HG02588 (cell line): ENCODE measurements at regions not wholly inside any gene's neighbourhood (a gene's known extent, or its start where the extent isn't known, plus 50 kb on each side); places are given as distances from the start of the nearest gene placed in this dataset.

Experiments used
- ATAC-seq: cut with Tn5 transposase; IDR thresholded peaks from one replicate; pipeline ENCODE4 v1.9.1; 2021; ENCODE audit warnings: mild to moderate bottlenecking, moderate library complexity; ENCODE audit not compliant: unreplicated experiment

DNA sequence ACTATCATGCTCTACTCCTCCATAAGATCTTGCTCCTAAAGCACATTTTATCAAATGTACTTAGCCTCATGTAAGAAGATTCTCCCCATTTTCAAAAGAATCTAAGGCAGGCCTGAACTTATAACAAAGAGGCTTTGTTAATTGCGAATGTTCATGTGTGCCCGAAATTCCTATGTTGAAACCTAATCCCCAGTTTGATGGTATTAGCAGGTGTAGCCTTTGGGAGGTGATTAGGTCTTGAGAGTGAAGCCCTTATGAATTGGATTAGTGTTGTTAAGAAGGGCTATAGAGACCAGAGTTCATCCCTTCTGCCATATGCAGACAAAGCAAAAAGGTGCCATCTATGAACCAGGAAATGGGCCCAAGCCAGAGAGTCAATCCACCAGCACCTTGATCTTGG, 234.5 kb downstream of the PAX3 start:
- ATAC-seq, result no peak

GRCh38 chr2:222058819-222059445, 239.9 kb downstream of the PAX3 start:
- no peak for ATAC-seq

GRCh38 chr2:222057347-222058073, 241.3 kb downstream of the PAX3 start:
- ATAC-seq, result no peak

DNA sequence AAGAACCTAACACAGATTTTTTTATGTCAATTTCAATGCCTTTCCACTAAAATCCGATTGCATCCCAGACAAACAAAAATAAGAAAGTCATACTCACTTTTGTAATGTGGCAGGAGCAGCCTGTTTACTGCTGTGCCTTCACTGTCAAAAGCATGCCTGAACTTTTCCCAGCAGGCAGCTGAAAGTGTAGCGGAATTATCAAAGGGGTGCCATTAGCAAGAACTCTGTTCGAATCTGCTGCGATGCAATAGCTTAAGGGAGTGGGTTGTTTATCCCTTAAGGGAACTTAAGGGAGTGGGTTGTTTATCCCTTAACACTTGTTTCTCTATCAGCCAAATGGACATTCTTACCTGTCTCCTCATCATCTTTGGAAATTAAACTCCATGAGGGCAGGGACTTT, 243.5 kb downstream of the PAX3 start:
- ATAC-seq, result no peak

DNA sequence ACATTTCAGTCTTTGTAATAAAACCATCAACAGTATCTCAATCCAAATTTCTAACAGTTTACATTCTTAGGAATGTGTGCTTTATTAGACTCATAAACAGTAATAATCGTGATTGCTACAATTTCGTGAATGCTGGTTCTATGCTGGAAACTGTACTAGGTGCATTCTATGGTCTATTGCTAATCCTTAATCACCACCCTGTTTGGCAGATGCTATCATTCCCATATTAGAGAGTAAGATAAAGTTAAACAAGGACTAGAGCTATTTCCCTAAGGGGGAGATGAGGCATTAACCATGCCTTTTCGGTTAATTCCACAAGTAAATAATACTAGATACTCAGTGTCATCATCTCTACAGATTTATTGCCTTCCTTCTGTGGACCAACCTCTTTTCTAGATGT, 244.0 kb downstream of the PAX3 start:
- no peak for ATAC-seq

DNA sequence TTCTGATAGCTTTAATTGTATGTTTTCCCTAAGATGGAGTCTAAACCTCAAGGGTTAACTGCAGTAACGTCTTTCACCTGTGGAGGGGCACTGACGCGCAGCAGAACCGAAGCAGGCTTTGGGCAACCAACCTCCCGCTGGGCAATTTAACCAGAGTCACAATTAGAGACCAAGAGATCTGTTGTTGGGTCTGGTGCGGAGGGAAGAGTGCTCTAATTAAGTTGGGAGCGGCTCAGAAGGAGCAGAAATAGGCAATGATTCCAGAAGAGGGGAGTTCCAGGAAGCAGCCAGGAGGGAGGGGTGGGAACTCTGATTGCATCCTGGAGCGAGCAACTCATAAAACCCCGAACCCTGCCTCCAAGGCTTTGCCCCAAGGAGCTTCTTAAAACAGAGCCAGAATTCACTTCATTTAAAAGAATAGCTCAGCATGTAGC, 245.8 kb downstream of the PAX3 start:
- ATAC-seq, result no peak

- no peak for ATAC-seq
Observed at GRCh38 chr2:222050981-222051380, 247.8 kb downstream of the PAX3 start.

DNA sequence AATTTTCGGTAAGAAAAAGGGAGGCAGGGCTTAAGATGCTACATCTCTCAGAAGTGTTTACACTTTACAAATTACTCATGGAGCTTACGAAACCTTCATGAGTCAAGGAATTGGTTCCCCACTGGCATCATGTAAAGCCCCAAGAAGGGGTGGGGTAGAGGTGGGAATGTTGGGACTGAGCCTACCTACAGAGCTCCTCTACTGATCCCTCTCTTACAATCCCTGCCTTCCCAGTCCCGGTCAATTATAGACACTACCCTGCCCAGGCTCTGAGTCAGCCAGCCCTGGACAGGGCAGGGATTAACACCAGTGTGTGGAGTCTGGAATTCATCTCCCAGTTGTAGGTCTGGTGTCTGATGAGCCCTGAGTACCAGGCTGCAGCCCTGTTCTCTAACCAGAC, 248.9 kb downstream of the PAX3 start:
- ATAC-seq, result no peak

DNA sequence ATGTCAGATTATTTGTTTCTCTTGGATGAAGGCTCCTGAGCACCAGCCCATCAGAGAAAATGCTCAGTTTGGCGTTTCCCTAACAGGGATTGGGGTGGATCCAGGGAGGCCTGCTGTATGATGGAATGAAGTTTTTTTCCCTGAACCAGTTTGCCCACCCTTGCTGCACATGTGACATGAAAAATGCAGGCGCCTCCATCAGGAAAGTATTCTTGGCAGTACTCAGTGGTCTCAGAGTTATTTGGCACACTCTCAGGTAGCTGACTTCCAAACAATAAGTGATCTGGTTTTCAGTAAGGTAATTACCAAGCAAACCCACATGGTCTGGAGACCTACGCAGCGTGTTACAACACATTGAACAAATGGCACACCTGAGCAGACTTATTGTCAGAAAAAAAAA, 254.9 kb downstream of the PAX3 start:
- no peak for ATAC-seq

DNA sequence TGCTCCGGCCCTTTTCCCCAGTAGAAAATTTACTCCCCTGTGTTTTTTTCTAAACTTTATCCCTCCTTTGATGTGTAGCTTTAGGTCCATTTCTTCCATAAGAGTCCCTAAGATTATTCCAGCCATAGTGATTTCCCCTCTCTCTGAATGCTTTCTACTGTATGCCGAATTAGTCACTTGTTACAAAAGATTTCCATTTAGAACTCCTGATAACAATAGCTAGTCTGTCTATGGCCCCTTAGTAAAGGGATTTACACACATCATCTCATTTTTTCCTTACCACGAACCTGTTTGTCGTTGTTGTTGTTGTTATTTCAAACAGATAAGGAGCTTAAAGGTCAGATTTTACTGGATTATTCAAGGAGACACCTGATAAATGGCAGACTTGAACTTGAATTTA, 256.1 kb downstream of the PAX3 start:
- ATAC-seq, result no peak

GRCh38 chr2:222040333-222040732, 258.5 kb downstream of the PAX3 start:
- no peak for ATAC-seq

DNA sequence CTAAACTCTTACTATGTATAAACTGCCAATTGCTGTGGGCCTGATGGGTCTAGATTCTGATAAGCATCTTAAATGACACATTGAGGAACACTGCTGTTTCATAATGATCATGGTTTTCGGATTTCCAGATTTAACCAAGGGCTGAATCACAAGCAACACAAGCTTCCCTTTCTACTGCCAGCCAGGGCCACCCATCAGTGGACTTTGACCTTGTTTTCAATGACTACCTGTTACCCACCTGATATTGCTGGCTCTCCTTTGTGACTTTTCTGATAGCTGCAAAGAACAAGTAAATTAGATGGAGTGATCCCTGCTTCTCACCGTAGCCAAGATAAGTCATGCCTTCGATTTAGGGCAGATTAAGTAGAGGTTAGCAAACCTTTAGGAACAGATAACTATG, 259.0 kb downstream of the PAX3 start:
- no peak for ATAC-seq

DNA sequence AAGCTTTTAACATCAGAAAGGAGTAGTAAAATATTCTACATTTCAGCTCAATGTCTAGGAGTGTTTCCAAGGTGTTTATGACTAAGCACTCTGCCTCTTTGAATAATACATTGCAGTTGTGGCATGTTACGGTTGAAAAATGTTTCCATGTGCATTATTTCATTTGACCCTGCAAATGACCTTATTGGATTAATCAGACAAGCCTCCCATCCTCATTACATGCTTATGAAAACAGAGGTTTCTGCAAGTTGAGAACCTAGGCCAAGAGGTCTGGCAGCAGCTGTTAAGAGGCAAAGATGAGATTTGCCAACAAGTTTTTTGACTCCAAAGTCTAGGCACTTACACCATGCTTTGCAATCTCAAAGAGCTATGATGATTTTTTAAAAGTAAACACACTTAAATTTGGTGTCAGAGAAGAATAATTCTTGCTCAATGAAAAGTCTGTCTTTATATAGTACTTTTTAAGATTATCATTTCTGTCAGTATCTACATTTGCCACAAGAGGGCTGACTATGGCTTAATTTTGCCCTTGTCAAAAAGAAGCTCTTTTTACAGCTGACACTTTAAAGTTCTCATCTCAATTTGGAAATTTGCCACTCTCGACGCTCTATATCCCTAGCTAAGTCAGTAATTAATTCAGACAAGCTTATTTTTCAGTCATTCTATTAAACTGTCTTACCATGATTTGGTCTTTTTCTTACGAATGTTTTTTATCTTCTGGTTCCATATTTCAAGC, 260.6 kb downstream of the PAX3 start:
- no peak for ATAC-seq

GRCh38 chr2:222037211-222037610, 261.6 kb downstream of the PAX3 start:
- ATAC-seq, result no peak

- ATAC-seq, result no peak
Observed at GRCh38 chr2:222034058-222034457, 264.7 kb downstream of the PAX3 start.

DNA sequence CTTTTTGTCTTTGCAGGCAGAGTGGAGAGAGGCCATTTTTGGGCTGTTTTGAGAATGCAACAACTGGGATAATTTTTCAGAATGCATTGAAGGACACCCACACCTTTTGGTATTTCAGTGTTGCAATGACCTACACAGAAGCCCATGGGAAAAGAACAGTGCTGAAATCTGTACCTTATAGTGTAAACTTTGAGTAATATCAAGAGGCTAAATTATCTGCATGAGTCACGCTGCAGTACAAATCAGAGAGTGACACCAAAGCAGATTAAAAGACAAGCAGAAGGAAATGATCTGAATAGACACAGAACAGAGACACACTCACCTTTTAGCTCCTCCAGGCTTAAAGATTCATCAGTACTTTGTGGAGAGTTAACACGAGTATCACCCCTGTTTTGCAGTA, 265.3 kb downstream of the PAX3 start:
- ATAC-seq, result no peak

DNA sequence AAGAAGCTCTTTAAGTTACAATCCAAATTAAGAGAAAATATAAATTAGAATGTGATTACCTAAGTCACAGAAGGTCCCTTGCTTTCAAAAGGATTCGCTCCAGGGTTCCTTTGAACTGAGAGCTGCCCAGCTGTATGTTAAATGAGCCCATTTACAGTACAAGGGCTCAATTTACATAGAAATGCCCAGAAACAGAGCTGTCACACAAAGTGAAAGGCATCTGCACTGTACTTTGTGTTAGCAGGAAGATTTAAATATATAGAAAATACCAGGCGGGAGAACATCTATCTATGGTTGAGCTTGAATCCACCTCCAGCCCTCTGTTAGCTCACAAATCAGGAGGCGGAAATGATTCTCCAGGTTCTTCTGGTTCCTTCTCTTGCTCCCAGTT, 272.9 kb downstream of the PAX3 start:
- no peak for ATAC-seq

GRCh38 chr2:222024932-222025880, 273.6 kb downstream of the PAX3 start:
- no peak for ATAC-seq

DNA sequence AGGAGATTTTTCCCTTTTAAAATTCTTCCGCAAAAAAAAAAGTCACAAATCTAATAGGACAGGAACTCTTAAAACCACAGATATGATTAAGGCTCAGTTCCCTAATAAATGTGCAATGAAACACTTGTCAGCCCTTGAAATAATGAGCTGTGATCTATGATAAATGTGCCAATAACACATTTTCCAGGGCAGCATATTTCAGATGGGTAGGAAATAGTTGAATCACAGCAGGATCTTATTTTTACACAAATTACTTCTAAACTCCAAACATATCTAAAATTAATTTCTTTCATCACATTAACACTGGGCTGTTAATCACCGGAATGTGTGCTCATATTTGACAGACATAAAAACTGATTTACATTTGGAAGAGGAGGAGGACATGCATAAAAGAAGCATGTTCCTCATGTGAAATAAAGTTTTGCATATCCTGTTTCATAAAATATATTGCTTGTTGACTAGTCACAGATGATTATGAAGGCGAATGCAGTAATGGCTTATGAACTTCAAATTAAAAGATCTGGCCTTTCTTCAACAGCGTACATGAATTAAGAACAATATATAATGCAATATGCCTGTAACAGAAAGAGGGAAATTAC, 281.4 kb downstream of the PAX3 start:
- ATAC-seq, result no peak

- ATAC-seq, result no peak
Observed at GRCh38 chr2:222013889-222014288, 284.9 kb downstream of the PAX3 start.

GRCh38 chr2:222000326-222000725, 298.5 kb downstream of the PAX3 start:
- no peak for ATAC-seq
